22Rv1 (cell line): ENCODE measurements at regions not wholly inside any gene's neighbourhood (a gene's known extent, or its start where the extent isn't known, plus 50 kb on each side); places are given as distances from the start of the nearest gene placed in this dataset.
"Not testable (repeated sequence)": the region's sequence is repeated elsewhere in the genome, so short reads cannot be mapped to it uniquely, and the experiment has no call there.

Source experiments
- H3K27ac ChIP-seq: fragments of 450-650 bp; 2 replicates; pipeline ENCODE4 v1.5.1; 2017
- CTCF ChIP-seq: fragments of 450-650 bp; IDR thresholded peaks from 2 replicates; pipeline ENCODE4 v1.5.1; 2017; ENCODE audit warnings: mild to moderate bottlenecking
- ZFX ChIP-seq: fragments of 450-650 bp; IDR thresholded peaks from 2 replicates; pipeline ENCODE4 v1.6.1; 2017; ENCODE audit warnings: antibody characterized with exemption, borderline replicate concordance

- TF ChIP-seq ZFX: no peak
- no peak for TF ChIP-seq CTCF
- no peak overlapping the region for H3K27ac ChIP-seq
Observed at GRCh38 chr14:87397499-87397898, 595.5 kb downstream of the GALC start.

GRCh38 chr14:87391066-87391465 lies 601.9 kb downstream of the GALC start:
- TF ChIP-seq ZFX: no peak
- no peak for TF ChIP-seq CTCF
- no peak overlapping the region for H3K27ac ChIP-seq

GRCh38 chr14:87388946-87389345 lies 604.0 kb downstream of the GALC start:
- H3K27ac ChIP-seq: no peak overlapping the region
- TF ChIP-seq ZFX (no peak), CTCF (no peak)

GRCh38 chr14:87387806-87388205 lies 605.2 kb downstream of the GALC start:
- H3K27ac ChIP-seq: no peak overlapping the region
- TF ChIP-seq ZFX: no peak
- no peak for TF ChIP-seq CTCF

GRCh38 chr14:87386524-87386923 lies 606.5 kb downstream of the GALC start:
- no peak for TF ChIP-seq ZFX
- TF ChIP-seq CTCF: no peak
- no peak overlapping the region for H3K27ac ChIP-seq

GRCh38 chr14:87380054-87380453 lies 612.9 kb downstream of the GALC start:
- TF ChIP-seq CTCF: no peak
- no peak for TF ChIP-seq ZFX
- H3K27ac ChIP-seq: no peak overlapping the region

GRCh38 chr14:87368751-87369150 lies 624.2 kb downstream of the GALC start:
- no peak overlapping the region for H3K27ac ChIP-seq
- TF ChIP-seq CTCF: no peak
- no peak for TF ChIP-seq ZFX

- H3K27ac ChIP-seq: not testable (repeated sequence)
Observed at GRCh38 chr14:87360246-87360645, 632.7 kb downstream of the GALC start.
